HG02943 (cell line): ENCODE measurements at regions not wholly inside any gene's neighbourhood (a gene's known extent, or its start where the extent isn't known, plus 50 kb on each side); places are given as distances from the start of the nearest gene placed in this dataset.
A peak's percentile ranks its signal among the peaks of the same experiment; 100 is the strongest.

Experiments
- ATAC-seq: cut with Tn5 transposase; IDR thresholded peaks from one replicate; pipeline ENCODE4 v1.9.1; 2021; ENCODE audit warnings: mild to moderate bottlenecking, low read depth, moderate library complexity; ENCODE audit not compliant: unreplicated experiment

GRCh38 chr11:95717314-95717713, 72.3 kb downstream of the FAM76B start:
- no peak for ATAC-seq

- no peak for ATAC-seq
Measured at GRCh38 chr11:95716266-95716665, 73.3 kb downstream of the FAM76B start.

DNA sequence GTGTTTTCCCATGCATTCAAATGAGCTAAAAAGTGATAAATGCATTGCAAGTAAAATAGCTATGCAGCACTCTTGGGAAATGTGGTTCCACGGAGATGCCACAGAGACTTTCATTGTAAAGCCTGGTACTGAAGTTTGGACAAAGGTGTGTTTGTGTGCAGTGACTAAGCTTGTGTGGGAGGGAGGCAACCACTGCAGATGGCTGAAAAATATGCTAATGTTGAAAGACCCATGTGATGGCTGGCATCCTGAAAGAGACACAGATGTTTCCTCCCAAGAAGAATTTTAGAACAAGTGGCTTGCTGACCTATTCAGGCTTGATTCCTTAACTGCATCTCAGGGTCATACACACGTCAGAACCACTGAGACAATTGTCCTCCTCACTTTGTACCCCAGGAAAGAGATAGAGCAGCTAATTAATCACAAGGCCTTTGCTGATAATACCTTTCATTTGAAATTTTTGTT, 73.8 kb downstream of the FAM76B start:
- peak; percentile 79 for ATAC-seq

GRCh38 chr11:95714843-95715776, 74.5 kb downstream of the FAM76B start:
- ATAC-seq: no peak

DNA sequence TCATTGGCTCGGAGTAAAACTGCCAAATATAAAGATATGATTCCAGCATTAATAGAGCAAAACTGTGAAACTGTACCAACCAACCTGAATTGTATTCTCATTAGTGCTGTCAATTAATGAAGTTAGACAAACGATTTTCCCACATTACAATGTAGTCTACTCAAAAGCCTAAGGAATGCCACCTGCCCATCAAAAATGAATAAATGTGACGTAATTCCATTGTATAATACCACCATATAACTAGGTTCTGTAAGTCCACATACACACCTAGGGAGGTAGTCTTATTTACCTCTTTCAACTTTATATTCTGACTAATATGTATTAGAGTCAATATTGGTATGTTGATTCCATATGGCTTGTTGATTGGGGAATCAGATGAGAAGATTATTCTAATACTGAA, 76.2 kb downstream of the FAM76B start:
- ATAC-seq: no peak

- ATAC-seq: no peak
Measured at GRCh38 chr11:95711945-95712221, 77.7 kb downstream of the FAM76B start.

DNA sequence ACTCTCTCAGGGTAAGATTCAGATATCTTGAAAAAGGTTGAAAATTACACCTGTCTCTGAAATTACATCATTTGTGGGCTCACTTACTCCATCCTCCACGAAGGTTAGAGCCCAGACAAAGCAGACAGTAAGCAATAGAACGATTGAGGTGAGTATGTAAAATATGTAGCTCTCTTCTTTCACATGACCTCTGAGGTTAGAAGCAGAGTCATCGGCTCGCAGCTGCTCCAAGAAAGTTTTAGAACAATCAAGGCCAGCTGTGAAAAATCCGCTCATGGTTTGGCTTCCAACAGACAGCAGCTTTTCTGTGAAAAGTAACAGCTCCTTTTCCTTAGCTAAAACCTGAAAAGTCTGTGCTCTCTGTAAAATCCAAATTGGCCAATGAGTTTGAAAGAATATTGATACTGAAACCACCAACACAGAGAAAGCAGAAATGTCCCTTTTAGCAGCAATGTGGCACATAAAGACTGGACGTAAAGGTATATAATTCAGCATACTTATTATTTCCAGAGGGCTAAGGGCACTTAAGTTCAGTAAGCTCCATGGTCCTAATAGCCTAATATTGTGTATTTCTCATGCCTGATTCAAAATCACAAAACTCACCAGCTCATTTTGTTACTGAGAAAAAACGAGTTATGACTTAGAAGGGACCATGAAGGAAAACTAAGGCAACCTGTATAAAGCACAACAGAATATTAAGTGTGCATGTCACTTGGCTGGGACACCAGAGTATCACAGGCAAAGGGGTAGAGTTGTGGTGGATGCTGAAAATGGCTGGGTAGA, 78.2 kb downstream of the FAM76B start:
- ATAC-seq: no peak

DNA sequence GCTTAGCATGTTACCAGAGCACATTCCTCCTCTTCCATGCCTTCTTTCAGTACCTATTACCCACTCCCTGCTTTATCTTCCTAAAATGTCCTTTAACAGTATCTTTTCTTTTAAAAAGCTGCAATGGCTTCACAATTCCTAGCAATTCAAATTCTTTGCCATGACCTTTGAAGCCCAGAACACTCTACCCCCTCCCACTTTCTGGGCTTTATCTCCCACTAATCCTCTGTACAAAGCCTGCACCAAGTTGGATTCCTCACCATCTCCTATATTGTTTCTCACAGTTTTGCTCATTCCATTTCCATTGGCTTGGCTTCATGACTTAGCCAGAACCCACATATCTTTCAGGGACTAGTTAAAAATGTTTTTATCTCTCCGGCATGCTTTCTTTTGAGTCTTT, 80.9 kb downstream of the FAM76B start:
- ATAC-seq: no peak

GRCh38 chr11:95706974-95707387, 82.6 kb downstream of the FAM76B start:
- ATAC-seq: no peak

DNA sequence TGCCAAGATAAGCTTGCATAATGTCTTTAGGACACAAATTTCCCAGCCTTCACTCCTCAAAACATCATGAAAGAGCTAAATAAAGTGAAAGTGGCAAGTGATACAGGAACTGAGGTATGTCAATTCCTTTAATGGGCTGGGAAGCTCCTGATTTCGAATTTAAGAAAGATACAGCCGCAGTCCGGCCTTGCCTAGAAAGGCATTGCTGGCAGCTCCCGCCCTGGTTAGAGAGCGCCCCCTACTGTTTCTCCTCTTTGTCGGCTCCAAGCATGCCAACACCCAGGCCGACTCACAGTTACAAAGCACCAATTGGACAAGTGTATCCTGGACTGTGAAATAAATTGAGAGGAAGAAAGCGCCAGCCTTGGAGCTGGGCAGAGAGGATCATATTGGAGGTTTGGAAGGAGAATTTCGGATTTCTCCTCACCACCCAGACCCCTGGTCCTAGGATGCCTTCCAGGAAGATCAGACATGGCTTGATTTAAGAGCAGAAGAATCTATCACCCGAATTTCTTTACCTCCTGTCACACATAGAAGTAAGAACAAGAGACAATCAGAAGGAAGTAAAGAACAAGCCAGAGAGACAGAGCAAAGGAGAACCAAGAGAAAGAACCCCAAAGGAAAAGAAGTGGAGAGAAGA, 84.0 kb downstream of the FAM76B start:
- ATAC-seq: peak; percentile 92

DNA sequence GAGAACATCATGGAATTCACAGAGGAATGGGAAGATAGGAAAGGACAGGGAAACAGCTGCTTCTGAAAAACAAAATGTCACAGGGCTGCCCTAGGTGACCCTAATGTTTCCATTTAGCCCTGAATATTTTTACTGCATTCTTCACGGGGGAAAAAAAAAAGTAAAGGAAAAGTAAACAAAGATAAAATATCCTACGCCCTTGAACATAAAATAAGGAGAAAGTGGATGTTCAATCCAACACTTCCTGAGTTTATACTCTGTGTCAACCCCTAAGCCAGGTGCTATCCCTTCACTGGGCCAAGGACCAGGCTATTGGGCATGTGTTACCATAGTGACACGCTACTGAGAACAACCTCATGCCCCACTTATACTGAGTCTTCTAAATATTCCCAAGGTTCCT, 84.7 kb downstream of the FAM76B start:
- no peak for ATAC-seq

DNA sequence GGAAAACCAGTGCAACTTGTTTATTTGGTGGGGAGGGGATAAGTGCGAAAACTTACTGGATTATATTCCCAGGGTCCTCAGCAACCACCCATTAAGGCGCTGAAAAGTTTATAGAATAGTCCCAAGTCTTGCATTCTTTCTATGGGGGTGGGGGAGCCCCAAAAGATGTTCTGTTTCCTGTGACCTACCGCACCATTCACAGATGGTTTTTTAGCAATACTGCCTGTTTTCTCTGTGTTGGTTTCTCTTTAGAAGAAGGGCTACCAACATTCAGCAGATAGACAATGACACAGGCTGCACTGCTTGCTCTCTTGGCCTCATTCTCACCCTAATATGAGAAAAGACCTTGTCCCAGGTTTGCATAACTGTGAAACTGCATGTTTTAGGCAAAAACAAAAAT, 86.5 kb downstream of the FAM76B start:
- no peak for ATAC-seq

DNA sequence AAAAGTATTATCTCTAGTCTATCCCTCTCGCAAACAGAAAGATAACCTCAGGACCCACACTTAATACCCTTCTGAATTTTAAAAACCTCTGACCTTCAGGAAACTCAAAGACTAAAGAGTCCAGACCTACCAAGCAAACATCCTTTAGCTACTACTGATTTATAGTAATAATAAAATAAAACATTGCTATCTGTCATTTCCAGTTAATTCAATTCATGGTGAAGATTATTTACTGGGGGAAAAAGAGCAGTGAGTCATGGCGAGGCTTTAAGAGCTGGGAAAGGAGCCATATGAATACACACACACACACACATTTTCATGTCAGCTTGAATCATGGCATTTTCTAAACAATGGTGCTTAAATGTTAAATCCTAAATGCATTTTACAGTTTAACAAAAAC, 87.1 kb downstream of the FAM76B start:
- no peak for ATAC-seq

DNA sequence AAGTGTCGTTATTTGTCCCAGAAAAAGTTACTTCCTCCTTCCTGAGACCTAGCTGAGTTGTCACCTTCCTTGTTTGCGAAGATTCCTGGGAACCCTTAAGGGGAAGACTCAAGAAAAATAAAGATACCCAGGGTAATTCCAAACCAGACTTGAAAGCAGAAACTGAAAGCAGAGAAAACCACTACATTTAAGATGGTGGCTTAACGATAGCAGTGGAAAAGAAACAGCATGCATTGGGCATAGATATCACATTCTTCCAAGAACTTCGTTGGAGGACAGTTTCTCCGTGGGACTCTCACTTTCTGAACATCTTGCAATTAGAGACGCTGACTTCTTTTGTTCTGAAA, 89.1 kb downstream of the FAM76B start:
- no peak for ATAC-seq

DNA sequence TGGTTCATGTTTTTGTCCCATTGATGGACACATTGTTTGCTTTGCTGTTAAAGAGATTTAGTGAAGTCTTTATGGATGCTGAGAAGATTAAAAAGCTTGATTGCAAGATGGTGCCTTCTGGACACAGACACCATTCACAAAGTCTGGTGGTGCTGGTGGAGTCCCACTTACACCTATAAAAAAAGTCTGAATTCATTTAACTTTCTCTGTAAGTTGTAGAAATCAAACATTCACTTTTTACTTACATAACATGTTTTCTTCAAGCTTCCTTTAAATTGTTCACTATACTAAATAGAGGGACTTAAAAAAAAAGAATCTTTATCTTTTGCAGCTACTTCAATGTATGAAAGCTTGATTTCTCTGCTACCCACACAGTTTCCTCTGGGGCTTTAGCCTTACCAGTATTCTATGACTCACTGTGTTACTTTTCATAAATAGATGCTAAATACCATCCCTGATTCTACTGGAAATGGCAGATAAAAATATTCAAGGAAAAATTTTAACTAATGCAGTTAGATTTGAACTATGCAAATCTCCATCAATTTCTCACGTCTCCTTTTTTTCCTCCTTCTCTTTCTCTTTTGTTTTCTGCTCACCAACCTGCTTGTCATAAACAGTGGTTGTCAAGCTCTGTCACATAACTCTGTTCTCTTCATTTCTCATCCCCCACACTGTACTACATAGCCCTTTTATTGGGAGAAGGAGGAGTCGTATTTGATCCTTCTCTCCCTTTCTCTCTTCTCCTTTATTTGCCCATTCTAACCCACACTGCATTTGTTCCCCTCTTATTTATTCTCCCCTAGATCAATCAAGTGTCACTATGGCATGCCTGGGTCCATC, 89.7 kb downstream of the FAM76B start:
- ATAC-seq: no peak

- no peak for ATAC-seq
Measured at GRCh38 chr11:95698676-95699557, 90.7 kb downstream of the FAM76B start.

DNA sequence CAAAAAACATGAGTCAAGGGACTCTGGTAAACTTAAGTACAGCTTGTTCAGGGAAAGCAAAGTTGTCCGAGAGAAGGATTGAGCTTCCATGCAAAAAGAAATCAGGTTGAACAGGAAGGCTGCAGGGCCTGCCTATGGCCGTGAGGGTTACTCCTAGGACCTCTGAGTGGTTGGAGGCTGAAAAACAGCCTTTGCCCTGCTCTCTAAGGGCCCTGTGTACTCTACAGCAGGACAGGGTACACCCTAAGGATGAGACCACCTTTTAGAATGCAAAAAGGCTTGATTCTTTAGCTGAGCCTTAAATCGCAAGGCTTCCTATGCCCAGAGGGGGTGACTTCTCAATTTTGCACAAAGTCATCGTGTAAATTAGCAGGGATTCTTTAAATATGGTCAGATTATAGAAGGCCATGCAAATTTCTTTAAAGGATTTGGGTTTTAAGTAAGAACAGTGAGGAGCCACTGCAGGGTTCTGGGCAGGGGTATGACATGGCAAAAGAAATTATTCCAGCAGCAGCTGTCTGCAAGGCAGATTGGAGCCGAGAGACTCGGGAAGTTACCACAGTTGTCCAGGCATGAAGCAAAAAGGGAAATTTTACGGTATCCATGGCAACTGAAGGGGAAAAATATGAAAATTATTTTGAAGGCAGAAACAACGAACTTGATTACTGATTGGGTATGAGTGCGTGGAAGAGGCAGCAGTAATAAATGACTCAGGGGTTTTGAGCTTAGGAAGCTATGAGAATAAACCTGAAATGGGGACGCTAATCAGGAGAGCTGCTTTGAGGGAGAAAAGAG, 91.8 kb downstream of the FAM76B start:
- ATAC-seq: no peak

DNA sequence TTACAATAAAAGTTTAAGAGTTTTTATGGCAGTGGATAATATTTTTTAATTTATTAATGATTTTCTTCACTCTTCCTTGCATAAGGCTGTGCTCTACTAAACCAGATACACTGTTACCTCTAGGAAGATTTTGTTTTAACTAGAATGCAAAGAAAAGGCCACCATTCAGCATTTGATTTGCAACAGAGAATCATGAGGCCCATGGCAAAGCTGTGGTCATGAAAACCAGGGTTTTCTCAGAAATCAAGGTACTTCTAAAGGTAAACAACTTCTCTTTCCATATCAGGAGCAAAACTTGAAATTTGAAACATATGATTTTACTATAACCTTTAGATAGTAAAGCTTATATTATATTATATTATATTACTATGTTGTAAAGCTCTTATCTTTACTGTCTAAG, 94.4 kb downstream of the FAM76B start:
- ATAC-seq: no peak

DNA sequence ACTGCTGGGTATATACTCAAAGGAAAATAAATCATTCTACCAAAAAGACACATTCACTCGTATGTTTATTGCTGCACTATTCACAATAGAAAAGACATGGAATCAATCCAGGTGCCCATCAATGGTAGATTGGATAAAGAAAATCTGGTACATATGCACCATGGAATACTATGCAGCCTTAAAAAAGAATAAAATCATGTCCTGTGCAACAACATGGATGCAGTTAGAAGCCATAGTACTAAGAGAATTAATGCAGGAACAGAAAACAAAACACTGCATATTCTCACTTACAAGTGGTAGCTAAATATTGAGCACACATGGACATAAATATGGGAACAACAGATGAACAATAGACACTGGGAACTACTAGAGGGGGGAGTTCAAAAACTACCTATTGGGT, 96.3 kb downstream of the FAM76B start:
- ATAC-seq: no peak
